ENCODE measurements at regions not wholly inside any gene's neighbourhood (a gene's known extent, or its start where the extent isn't known, plus 50 kb on each side); places are given as distances from the start of the nearest gene placed in this dataset.
"Not testable (repeated sequence)": the region's sequence is repeated elsewhere in the genome, so short reads cannot be mapped to it uniquely, and the experiment has no call there.

DNA sequence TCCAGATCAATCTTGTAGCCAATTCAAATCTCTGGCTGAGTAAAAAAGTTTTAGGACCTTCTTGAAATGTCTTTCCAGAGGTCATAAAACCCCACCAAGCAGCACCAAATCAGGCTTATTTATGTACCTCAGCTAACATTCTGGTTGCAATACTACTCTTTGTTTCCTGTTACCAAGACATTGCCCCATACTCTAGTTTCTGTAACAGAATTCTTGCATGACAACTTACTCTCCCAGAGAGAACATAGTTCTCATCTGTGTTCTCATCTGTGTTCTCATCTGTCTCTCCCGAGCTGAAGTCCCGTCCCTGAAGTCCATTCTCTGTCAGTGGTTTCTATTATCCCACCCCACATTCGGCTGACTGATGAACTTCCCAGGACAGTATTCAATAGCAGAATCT is 1285.1 kb downstream of the XPNPEP1 start:
- no peak for ATAC-seq

DNA sequence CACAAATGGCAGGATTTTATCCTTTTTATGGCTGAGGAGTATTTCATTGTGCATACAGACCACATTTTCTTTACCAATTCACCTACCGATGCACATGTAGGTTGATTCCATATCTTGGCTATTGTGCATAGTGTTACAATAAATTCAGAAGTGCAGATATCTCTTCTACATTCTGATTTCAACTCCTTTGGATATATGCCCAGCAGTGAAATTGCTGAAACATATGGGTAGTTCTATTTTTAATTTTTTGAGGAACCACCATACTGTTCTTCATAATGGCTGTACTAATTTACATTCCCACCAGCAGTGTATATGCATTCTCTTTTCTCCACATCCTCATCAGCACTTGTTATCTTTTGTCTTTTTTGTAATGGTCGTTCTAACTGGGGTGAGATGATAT is 1290.3 kb downstream of the XPNPEP1 start:
- ATAC-seq, result no peak

DNA sequence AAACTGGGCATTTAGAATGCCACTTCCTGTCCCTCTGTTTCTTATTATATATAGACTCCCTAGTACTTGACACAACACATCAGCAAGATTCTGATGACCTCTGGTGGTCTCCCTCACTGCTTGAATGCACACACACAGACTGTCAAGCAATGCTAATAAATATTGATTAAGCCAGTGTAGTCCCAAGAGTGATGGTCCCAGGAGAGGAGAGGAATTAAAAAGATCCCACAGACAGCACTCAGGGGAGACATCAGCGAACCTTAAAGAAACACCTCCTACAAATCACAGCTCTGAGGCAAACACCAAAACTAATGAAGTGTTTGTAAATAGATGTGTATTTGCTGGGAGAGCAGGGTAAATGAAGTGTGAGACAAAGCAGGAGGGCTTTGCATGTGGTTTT is 1291.2 kb downstream of the XPNPEP1 start:
- ATAC-seq, result no peak

DNA sequence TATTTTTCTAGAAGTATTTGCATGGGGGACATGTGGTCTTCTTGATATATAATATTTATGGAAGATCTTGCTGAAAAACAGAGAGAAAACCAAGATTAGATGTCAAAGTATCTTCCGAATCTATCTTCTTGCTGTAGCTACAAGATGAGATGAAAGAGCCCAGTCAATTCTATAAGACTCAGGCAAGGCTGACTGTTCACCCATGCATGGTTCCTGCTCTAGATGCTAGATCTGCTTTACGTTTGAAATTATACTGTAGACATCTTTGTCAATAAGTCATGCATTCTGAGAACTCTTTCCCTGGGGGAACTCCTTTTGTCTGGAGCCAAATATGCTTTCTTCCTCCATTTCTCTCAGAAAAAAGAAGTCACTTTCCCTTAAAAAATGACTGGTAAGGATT is 1292.0 kb downstream of the XPNPEP1 start:
- ATAC-seq, result no peak

DNA sequence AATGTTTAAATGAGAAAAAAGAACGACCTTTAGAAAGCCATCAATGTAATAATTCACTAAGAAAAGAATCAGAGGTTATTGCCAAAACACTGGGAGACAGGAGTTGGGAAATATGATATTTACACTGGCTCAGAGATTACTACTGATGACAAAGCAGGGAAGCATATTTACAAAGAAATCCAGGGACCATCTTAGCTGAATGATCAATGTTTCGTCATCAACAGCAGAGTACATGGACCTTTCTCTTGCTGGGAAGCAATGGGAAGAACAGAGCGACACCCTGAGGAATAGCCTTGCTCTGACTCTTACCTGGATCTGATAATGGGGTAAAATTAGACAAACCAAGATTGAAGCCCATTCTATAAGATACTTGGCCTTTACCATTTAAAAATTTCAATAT is 1293.5 kb downstream of the XPNPEP1 start:
- no peak for ATAC-seq

DNA sequence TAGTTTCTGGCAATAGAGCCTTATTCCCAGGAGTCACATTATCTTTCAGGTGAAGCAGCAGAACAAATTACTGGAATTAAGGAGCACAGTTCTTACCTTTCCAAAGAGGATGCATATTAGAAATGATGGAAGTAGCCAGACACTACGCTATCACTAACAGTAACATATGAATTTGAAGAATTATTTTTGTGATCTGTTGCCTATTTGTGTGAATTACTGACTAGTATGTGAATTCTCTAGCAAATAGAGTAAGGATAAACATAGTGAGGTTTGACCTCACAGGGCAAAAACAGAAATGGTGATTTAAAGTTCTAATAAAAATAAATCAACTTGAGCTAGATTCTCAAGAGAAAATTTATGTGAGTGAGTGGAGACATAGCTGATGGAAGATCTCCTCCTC is 1299.3 kb downstream of the XPNPEP1 start:
- no peak for ATAC-seq

DNA sequence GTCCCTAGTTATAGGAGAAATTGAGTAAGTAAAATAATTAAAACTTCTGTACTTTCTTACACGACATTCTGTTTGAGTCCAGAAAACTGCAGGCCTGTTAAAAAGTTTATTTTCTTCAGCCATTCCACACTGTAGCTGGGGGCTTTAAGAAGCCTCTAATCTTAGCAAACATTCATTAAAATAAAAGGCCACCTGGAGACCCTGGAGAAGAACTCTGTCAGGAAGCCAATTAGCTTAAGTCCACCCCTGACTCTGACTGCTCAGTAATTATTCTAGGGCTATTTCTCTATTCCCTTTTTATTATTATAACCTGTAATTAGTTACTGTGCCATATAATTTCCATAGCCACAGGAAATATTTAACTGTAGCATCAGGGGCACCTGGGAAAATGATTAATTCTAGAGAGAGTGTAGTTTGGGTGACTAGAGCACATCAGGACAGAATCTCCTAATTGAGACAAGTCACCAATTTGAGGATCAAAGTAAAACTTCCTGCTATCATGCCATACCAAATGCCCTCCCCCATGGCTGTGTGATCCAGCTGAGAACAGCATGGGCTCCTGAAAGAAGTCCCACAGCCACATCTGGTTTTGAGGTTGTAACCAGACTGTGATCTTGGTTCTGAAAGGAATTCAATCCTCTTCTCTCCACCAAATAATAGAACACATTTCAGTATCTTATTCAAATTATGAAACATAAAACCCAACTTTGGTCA is 1302.3 kb downstream of the XPNPEP1 start:
- no peak for ATAC-seq

DNA sequence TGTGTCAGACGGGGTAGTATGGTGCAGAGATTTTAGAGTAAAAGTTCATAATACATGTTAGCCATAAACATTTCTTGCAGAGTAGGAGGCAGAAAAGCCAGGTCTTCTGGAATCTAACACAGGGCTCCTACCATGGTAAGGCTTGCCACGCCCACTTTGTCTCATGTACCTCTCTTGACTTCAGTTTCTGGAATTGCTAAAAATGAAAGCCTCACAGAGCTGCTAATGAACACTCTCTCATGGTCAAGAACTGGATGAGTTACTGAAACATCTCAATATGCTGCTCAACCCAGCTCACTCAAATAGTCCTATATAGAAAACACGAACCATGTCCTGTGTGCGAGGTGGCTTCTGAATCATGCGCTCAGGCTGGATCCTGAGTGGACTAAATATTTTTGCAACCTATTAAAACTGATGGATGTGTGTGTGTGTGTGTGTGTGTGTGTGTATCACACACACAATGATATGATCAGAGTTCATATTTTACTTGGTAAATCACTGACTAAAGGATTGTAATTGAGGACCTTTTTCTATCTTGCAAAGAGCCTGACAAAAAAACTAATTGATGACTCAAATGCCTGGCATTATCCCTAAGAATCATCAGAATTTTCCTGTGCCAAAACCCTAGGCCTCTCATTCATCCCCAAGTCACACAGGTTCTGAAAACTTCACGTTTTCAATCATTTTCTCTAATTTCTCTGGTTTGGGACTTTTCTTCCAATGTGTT is 1306.6 kb downstream of the XPNPEP1 start:
- no peak for ATAC-seq

DNA sequence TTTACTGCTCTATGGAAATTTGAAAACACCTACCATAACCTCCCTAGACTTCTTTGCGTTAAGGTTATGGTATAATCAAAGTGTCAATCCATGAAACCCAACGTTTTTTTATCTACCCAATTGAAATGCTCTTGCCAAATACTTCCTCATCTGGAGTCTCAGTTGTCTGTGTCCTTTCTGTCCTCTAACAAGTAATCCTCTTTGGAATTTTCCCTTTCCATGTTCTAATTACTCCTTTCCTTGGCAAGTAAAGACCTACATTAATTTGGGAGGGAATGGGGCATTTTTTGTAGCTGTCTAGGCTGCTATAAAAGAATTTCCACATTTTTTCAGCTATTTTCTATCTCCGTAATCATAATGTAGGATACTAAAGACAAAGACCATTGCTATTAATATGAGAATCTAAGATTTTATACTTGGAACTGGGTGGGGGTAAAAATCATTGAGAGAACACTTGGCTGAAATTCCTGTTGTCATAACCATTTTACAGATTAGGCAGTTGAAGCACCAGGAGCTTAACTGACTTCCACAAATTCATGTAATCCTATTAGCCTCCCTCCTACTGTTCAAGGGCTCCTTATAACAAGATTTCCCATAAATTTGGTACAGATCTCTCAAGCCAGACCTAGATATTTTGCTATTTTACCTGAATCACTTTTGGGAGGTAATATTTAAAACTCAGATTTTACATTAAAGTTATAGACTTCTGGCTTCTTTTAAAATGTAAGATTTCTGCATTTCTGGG is 1307.6 kb downstream of the XPNPEP1 start:
- no peak for ATAC-seq

DNA sequence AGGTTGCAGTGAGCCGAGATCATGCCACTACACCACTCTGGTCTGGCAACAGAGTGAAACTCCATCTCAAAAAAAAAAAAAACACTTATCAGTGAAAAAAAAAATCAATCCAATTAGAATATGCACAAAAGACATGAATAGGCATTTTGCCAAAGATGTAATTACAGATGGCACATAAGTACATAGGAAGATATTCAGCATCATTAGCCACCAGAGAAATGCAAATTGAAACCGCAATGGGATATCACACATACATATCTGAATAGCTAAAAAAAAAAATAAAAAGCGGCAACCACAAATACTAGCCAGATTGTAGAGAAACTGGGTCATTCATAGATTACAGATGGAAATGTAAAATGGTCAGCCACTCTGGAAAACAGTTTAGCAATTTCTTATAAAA is 1310.8 kb downstream of the XPNPEP1 start:
- ATAC-seq, result no peak

DNA sequence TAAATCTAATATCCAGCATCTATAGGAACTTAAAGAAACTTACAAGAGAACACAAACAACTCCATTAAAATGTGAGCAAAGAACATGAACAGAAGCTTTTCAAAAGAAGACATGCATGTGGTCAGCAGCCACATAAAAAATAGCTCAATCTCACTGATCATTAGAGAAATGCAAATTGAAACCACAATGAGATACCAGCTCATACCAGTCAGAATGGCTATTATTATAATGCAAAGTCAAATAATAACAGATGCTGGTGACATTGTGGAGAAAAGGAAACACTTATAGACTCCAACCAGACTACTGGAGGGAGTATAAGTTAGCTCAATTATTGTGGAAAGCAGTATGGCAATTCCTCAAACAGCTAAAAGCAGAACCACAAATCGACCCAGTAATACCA is 1314.5 kb downstream of the XPNPEP1 start:
- no peak for ATAC-seq

DNA sequence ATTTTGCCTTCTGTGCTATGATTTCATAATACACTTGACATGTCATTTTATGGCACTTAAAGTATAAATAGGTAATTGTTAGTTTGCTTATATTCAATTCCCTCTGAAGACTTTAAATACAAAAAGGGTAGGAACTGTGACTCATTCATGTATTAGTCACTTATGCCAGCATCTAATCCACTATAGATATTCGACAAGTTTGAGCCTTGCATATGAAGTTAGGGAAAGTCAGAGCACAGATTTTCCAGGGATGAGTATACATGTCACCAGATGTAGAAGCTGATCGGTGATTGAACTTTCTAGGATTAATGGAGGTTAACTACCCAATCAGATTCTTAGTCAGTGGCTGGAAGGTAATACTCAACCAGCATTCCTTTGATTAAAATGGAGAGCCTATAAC is 1321.5 kb downstream of the XPNPEP1 start:
- ATAC-seq, result no peak

DNA sequence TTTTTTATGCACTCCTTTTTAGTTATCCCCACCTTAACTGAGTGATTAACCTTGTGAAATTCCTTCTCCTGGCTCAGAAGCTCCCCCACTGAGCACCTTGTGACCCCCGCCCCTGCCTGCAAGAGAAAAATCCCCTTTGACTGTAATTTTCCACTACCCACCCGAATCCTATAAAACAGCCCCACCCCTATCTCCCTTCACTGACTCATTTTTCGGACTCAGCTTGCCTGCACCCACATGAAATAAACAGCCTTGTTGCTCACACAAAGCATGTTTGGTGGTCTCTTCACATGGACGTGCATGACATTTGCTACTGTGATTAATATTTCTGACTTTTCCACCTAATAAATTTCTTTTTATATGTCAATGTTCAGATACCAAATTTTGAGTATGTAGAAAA is 1322.8 kb downstream of the XPNPEP1 start:
- not testable (repeated sequence) for ATAC-seq

DNA sequence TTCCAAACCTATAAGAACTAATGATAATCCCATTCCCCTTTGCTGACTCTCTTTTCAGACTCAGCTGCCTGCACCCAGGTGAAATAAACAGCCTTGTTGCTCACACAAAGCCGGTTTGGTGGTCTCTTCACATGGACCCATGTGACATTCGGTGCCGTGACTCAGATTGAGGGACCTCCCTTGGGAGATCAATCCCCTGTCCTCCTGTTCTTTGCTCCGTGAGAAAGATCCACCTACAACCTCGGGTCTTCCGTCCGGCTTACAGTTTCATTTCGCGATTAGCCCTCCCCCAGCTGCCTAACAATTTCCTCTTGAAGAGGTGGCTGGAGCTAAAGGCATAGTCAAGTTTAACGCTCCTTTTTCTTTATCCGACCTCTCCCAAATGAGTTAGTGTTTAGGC is 1324.0 kb downstream of the XPNPEP1 start:
- ATAC-seq, result not testable (repeated sequence)

DNA sequence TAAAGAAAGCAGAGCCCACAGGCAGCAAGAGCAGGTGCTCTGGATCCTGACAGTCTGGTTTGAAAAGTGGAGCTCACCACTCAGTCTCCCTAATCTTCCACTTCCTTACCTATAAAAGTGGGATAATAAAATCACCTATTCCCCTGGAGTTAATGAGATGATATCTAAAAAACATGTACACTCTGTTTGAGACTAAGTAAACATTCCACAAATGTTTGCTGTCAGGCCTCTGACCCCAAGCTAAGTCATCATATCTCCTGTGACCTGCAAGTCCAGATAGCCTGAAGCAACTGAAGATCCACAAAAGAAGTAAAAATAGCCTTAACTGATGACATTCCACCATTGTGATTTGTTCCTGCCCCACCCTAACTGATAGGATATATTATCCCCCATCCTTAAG is 1324.5 kb downstream of the XPNPEP1 start:
- ATAC-seq, result no peak

DNA sequence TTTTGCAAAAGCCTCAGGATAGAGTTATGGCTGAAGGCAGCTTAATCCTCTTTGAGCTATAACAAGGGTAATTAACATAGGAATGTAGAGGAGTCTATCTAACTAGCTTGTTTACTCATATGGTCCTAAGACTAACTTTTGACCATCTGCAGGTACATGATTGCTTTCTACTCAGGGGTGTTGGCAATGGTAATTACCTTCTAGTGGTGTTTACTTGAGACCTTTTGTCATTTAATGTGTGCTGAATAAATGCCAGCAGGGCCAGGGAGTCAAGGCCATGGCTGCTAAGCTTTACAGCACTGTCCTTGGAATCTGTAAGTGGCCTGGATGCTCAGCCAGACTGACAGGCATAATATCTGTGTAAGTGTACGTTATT is 1325.0 kb downstream of the XPNPEP1 start:
- no peak for ATAC-seq

DNA sequence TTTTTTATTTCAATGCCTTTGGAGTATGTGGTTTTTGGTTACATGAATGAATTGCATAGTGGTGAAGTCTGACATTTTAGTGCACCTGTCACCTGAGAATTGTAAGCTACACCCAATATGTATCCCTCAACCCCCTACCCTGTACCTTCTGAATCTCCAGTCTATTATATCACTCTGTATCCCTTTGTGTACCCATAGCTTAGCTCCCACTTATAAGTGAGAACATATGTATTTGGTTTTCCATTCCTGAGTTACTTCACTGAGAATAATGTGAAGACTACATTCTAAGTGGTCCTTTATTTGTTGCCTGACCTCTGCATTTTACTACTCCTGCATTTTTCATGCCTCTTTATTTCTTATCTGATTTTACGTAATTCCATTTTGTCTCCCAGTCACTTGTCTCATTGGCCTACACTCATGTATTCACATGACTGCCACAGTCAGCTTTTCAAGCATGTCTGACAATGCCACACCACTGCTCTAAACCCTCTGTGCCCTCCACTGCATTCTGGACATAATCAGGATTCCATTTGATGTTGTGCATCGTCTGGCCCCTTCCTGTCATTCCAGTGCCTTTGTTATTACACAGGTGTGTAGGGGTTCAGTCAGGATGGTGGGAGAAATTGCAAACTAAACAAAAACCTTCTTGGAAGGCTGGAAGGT is 1325.5 kb downstream of the XPNPEP1 start:
- ATAC-seq, result no peak

DNA sequence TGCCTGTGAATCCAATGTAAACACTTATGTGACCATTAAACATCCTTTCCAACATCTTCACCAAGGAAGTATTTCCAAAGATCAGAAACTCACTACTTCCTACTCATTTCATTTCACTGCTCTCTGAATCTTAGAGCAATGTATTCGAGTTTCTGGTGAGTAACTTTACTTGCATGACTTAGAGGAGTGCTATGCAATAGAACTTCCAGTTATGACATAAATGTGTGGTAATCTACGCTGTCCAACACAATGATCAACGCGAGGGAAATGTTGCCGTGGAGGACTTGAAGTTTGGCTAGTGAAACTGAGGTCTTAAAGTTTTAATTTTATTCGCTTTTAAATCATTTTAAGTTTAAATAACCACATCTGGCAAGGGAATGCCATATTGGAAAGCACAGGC is 1326.3 kb downstream of the XPNPEP1 start:
- no peak for ATAC-seq

DNA sequence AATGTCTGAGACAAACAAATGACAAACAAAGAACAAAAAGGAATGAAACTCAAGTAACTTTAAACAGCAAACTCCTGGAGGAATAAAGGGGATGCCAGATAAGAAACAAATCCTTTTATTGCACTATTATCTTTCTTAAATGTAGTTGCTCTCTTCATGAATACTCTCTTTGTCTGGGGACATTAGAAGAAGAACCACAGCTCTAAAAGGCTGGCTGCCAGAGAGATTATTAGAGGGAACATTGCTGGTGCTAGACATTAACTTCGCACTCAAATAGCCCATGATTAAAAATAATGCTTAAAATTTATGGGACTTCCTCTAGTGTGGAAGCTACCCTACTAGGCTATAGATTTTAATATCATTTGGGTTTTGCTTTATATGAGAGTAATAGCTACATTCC is 1330.4 kb downstream of the XPNPEP1 start:
- no peak for ATAC-seq

DNA sequence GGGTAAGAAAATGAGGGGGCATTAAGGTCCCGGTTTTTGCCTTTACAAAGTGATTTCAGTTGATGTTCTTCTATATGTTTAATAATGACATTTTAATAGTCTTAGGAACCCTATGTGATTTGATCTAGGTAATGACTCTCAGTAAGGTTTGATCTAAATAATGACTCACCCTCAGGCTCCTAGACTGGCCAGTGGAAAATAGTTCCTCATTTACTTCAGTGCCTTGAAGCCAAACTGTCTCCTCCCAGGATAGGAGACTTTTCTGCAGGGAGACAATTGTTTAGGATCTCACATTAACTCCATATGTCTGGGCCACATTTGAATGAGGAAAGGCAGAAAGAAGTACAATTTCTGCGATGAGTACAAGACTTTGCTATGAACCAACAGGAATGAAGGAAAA is 1331.9 kb downstream of the XPNPEP1 start:
- ATAC-seq, result no peak

DNA sequence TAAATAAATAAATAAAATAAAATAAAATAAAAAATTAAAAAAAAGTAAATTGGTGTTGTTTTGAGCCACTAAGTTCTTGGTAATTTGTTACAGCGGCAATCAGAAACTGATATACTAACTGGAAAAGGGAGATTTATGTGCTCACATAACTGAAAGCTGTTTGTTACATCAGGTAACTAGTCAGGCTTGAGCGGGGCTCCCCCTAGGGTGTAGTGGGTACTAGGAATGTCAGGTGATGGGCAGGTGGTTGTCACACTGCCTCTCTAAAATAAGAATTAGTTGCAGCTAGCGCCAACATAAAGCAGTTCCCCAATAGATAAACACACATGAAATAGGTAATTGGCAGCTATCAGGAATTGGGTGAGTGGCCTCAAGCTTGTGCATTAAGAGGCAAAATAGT is 1336.9 kb downstream of the XPNPEP1 start:
- no peak for ATAC-seq

DNA sequence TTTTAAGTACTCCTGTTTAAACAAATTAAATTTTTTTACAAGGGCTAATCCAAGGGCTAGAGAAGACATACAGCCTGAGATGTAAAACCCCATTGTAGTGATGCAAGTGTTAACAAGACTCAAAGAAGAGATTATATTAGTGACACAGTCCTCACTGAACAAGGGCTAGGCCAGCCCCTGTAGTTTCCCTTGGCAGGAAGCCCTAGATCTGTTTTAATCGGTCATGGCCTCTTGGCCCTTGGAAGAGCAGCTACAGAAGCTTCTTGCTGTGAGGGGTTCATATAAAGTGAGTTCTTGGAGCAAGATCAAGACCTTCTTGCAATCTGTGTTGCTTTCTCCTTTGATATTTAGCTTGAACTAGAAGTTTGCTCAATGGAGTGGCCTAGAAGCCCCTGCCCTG is 1339.4 kb downstream of the XPNPEP1 start:
- ATAC-seq, result no peak

DNA sequence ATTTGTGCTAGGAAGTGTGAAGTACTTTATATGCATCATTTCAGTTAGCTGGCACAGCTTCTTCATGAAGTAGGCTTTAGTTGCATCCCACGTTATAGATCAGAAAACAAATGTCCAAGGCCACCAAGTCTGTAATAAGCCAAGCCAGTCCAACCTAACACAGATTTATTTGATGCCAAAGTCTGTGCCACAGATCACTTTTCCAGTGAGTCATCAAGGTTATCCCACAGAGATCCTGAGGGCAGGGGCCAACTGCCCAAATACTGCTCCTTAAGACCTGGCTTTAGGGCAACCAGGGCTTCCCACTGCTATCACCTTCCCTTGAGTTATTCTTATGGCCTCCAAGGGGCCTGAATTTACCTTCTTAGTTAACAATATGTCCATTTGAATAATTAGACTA is 1340.4 kb downstream of the XPNPEP1 start:
- no peak for ATAC-seq

DNA sequence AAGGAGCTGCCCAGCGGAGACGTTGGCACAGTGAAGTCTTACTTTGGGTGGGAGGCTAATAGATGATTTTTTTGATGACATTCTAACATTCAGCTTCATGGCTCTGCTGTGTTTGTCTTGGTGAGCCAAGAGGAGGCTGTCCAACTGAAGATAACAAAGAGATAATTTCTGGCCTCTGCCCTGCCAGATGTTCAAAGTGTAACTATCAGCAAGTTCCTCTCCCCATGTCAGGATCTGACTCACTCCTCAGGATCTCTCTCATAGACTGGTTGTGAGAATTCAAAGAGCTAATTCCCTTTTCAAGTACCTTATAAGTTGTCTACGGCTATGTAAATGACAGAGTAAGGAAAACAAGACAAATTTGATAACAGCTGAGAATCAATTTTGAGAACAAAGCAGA is 1340.9 kb downstream of the XPNPEP1 start:
- ATAC-seq, result no peak
